ENCODE measurements at regions not wholly inside any gene's neighbourhood (a gene's known extent, or its start where the extent isn't known, plus 50 kb on each side); places are given as distances from the start of the nearest gene placed in this dataset.

DNA sequence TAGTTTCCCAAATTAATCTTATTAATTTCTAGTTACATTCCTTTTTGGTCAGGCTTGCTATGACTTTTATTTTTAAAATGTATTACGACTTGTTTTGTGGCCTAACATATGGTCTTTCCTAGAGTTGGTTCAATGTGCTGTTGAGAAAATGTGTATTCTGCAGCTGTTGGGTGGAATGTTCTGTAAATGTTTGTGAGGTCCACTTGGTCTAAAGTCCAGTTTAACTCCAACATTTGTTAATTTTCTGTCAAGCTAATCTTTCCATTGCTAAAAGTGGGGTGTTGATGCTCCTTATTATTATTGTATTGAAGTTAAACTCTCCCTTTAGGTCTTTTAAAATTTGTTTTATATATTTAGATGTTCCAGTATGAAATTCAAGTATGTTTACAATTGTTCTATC, 1010.8 kb upstream of the EDIL3 start:
- TF ChIP-seq, protein P1, sequence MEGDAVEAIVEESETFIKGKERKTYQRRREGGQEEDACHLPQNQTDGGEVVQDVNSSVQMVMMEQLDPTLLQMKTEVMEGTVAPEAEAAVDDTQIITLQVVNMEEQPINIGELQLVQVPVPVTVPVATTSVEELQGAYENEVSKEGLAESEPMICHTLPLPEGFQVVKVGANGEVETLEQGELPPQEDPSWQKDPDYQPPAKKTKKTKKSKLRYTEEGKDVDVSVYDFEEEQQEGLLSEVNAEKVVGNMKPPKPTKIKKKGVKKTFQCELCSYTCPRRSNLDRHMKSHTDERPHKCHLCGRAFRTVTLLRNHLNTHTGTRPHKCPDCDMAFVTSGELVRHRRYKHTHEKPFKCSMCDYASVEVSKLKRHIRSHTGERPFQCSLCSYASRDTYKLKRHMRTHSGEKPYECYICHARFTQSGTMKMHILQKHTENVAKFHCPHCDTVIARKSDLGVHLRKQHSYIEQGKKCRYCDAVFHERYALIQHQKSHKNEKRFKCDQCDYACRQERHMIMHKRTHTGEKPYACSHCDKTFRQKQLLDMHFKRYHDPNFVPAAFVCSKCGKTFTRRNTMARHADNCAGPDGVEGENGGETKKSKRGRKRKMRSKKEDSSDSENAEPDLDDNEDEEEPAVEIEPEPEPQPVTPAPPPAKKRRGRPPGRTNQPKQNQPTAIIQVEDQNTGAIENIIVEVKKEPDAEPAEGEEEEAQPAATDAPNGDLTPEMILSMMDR (IDR thresholded peaks at IDR 0.05): no peak
- TF ChIP-seq EZH2 (IDR thresholded peaks at IDR 0.05): no peak
- TF ChIP-seq EZH2phosphoT487 (IDR thresholded peaks at IDR 0.05): no peak

All from neural progenitor cell (in vitro differentiated cells).